Astrocyte (in vitro differentiated cells and primary cell): ENCODE measurements at regions not wholly inside any gene's neighbourhood (a gene's known extent, or its start where the extent isn't known, plus 50 kb on each side); places are given as distances from the start of the nearest gene placed in this dataset.

ENCODE experiments used
- CTCF ChIP-seq: IDR thresholded peaks from 2 replicates; pipeline ENCODE4 v1.5.1; 2011; ENCODE audit warnings: low read depth, mild to moderate bottlenecking, inconsistent platforms, low read length, moderate library complexity; ENCODE audit not compliant: insufficient read depth
- EZH2 ChIP-seq: IDR thresholded peaks from 2 replicates; pipeline ENCODE4 v1.6.1; 2012; ENCODE audit warnings: mild to moderate bottlenecking, low read length, inconsistent platforms; ENCODE audit not compliant: insufficient read depth

- TF ChIP-seq CTCF = no peak
- TF ChIP-seq EZH2 = no peak
Measured at GRCh38 chr6:23323897-23324296, 754.5 kb downstream of the HDGFL1 start.
